ENCODE measurements at regions not wholly inside any gene's neighbourhood (a gene's known extent, or its start where the extent isn't known, plus 50 kb on each side); places are given as distances from the start of the nearest gene placed in this dataset.

DNA sequence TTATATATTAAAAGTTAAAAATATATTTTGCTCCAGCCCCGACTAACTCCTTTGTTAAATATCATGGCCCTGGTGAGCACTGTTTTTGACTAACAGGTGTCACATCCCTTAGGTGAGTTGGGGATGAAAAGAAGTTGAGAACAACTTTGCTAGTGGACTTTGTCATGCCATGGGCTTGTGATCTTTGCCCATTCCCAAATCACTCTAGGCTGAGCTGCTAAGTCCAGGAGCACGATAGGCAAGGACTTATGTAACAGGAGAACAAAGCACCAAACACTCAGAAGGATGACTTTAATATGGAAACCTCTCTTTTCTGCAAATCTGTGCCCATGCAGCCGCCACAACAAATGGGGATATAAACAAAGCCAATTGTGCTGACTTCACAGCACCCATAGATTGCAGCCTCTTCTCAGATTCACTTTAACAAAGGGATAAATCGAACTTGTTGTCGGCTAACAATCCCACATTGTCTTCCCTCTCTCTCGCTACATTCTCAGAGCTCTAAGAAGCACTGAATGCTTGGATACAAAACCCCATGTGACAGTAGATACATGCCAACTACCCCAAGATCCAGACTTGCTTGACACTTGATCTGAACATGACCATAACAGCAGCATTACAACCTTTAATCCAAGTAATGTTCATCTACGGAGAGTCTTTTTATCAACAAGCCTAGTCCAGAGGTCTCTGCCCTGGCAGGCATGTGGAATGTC, 86.8 kb upstream of the CD180 start:
- DNase-seq, result no peak

- DNase-seq, result no peak
Observed at GRCh38 chr5:67281874-67282273, 85.3 kb upstream of the CD180 start.

GRCh38 chr5:67273689-67274356, 77.2 kb upstream of the CD180 start:
- no peak for DNase-seq

DNA sequence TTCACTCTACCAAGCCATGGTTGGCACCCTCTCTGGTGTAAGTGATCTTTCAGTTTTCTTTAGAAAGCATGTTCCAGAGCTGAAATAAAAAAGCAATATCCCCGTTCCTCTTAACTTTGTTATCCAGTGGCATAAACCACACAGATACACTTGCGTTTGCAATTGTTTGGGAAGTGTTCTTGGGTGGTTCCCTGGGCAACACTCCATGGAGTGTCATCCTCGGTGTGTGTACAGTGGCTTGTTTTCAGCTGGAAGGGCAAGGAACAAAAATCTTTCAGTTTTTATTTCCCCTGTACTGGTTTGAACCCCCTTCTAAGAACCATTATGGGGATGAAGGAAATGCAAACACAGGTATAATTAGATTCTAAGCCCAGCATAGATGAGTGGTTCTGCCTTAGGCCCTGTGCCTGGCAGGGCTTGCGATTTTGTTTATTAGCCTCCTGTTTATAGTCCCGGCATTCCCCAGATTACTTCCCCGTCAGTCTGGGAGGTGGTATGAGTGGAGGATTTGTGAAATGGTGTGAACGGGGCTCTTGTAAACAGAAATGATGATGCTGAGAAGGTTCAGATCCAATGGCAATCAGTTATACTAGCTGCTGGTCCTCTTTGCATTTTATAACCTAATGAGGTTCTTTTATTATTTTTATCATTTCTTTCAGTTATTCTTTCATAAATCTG, 76.0 kb upstream of the CD180 start:
- no peak for DNase-seq

DNA sequence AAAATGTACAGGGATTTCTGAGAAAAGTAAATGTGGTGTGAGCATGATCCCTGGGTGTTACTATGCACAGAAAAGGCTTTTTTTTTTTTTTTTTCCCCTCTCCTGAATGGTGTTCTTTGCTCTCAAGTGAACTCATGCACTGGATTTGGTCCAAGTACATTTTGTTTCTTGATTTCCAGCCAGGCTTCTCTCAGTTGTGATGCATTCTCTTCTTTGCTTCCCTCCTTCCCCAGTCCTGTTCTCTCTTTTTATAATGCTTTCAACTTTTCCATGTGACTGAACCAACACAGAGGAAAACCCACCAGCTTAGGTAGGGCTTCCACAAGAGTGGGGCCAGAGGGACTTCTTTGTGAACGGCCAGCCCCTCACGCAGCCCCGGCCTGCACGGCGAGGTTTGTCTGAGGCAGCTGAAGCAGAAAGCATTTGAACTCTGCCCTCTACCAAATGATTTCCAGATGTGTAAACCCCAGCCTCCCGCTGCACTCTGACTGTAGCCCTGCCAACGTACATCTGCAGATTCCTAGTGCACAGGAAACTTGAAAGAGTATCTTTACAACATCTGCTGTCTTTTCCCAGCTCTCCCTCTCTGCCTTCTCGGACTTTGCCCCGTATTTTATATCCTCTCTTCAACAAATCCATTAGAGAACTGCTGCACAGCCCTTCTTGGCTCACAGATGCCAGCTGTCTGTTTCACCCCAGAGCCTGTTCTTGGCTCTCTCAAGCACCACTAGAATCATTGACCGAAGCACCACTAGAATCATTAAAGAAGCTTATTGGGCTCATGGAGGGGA, 71.8 kb upstream of the CD180 start:
- no peak for DNase-seq

DNA sequence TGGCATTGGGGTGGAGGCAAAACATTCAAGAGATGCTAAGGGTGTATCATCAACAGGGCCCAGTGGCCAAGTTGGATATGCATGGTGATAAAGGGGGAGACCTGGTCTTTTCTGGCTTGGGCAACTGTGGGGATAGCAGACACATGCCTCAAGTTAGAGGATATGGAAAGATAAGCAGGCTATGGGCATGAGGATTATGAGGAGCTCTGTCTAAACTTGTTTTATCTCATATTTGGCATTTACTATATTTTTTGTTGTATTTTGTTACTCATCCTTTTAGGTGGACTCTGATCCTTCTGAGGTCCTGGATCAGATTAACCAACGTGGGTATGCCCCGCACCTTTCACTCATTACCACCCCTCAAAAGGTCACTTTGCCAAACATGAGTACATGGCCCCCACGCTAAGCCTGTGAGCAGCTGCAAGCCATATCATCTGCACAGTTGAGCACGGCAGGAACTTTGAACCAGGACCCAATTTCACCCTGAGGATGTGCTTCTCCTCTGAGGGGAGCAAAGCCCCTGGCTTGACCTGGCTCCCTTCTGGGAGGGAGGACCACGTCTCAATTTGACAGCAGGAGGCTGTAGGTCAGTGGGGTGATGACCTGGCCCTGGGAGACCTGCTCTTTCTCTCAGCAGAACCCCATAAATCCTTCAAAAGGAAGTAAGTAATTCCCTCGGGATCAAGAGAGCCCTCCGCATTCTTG, 71.1 kb upstream of the CD180 start:
- DNase-seq, result no peak

- DNase-seq, result no peak
Observed at GRCh38 chr5:67266654-67267350, 70.2 kb upstream of the CD180 start.

- DNase-seq, result no peak
Observed at GRCh38 chr5:67265951-67266350, 69.4 kb upstream of the CD180 start.

GRCh38 chr5:67263656-67264408, 67.2 kb upstream of the CD180 start:
- no peak for DNase-seq

GRCh38 chr5:67262956-67263355, 66.4 kb upstream of the CD180 start:
- DNase-seq, result no peak

DNA sequence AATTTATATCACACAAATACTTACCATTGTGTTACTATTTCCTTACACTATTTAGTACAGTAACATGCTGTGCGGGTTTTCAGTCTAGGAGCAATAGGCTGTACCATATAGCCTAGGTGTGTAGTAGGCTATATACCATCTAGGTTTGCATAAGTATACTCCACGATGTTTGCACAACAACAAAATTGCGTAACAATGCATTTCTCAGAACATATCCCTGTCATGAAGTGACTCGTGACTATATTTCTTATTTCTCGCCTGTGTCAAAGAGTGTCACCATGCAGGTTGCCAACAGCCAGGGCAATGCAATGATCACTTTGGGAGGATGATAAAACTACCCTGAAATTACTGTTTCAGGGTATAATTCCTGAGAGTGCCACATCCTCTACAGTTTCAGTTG, 65.6 kb upstream of the CD180 start:
- no peak for DNase-seq

DNA sequence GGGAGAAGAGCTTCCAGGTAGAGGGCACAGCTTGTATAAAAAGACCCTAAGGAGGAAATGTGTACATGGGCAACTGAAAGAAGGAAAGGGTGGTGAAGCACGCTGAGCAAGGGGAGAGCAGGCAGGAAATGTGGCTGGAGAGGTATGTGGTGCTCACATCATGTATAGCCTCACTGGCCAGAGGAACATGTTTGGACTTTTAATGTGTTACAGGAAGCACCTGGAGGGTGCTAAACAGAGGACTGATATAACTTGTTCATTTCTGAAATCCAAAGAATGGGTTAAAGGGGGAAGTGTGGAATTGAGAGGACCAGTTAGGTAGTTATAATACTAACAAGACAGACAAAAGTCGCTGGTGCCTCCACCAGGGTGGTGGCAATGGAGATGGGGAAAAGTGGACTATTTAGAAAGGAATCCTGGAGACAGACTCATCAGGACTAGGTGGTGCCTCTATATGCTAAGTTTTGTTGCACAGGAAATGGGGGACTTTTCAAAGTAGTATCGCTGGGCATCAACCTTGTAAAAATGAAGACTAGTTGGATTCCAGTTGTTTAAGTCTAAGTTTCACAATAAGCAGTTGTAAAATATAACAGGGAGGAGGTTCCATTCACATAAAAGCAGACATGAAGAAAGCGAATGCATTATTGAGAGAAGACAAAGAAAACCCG, 63.1 kb upstream of the CD180 start:
- DNase-seq, result no peak

- no peak for DNase-seq
Observed at GRCh38 chr5:67257500-67257899, 60.9 kb upstream of the CD180 start.

- no peak for DNase-seq
Observed at GRCh38 chr5:67257077-67257476, 60.5 kb upstream of the CD180 start.

- DNase-seq, result no peak
Observed at GRCh38 chr5:67255881-67256280, 59.3 kb upstream of the CD180 start.

- DNase-seq, result no peak
Observed at GRCh38 chr5:67253911-67254310, 57.3 kb upstream of the CD180 start.

GRCh38 chr5:67249590-67249895, 52.9 kb upstream of the CD180 start:
- no peak for DNase-seq

GRCh38 chr5:67248703-67249589, 52.3 kb upstream of the CD180 start:
- DNase-seq, result no peak

DNA sequence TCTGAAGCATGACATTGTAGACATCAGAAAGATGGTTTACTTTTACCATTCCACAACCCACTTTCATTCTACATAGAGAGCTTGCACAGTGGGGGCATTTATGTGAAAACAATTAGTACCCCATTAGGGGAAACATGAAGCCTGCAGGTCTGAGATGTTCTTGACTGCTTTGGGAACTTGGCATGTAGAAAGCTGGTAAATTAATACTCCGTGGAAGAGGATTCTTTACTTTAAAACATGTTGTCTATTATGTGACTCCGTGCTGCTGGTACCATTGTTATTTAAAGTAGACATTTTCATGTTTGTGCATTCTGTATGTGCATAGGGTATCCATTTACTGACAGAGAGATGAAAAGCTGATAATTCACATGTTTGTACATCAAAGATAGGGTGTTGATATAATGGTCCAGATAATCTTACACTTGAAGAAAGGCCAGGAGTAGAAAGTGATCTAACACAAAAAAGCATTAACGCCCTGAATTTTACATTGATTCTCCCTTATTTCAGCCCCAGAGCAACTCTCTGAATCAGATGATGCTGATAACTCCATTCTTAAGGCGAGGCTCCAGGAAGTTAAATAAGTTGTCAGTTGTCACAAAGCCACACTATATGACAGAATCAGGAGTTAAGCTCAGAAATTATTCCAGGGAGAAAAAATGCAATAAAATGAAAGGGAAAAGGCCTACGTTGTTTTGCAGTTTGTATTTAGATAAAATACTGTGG, 50.1 kb upstream of the CD180 start:
- DNase-seq, result no peak
